OCI-LY7 (cell line): ENCODE measurements at regions not wholly inside any gene's neighbourhood (a gene's known extent, or its start where the extent isn't known, plus 50 kb on each side); places are given as distances from the start of the nearest gene placed in this dataset.

Experiments
- CTCF ChIP-seq: fragments of 200-600 bp; sonication (generic); conservative IDR thresholded peaks from 2 replicates; pipeline ENCODE4 v1.5.1; 2014; ENCODE audit warnings: mild to moderate bottlenecking, antibody characterized with exemption, low read length, moderate library complexity, mixed read lengths
- EZH2phosphoT487 ChIP-seq: fragments of 200-600 bp; sonication (generic); IDR thresholded peaks from 2 replicates; pipeline ENCODE4 v1.6.1; 2018; ENCODE audit warnings: low read depth, borderline replicate concordance, mild to moderate bottlenecking, mixed run types, antibody characterized with exemption, low read length, moderate library complexity, mixed read lengths

GRCh38 chr20:17889226-17889625 lies 79.4 kb downstream of the SNX5 start:
- TF ChIP-seq CTCF, result 0 out of 2 replicates have a peak, but pooled peaks have one; percentile 35
- TF ChIP-seq EZH2phosphoT487, result no peak
